H1 (cell line): ENCODE measurements at regions not wholly inside any gene's neighbourhood (a gene's known extent, or its start where the extent isn't known, plus 50 kb on each side); places are given as distances from the start of the nearest gene placed in this dataset.

Experiments
- CTCF ChIA-PET: fragments of 300-600 bp; sonication (Branson Sonifier 250); formaldehyde crosslinking; loops from one replicate; lab custom pipeline; 2021; ENCODE audit not compliant: partially characterized antibody; lab: Charles Lee
- POLR2A ChIA-PET: fragments of 300-600 bp; sonication (Branson Sonifier 250); formaldehyde crosslinking; loops from one replicate; lab custom pipeline; 2021; ENCODE audit warnings: inconsistent platforms; ENCODE audit not compliant: partially characterized antibody; lab: Charles Lee
- DNase-seq, 2 experiments: peaks; one replicate each; pipeline versions ENCODE4 v3.0.0 to v3.0.0-alpha.2; 2010 to 2022; ENCODE audit warnings: low spot score in 2 of 2, low read depth in 1 of 2, mixed read lengths in 1 of 2
- FAIRE-seq: peaks from 2 replicates; lab custom pipeline; 2011; peaks lifted over from hg19 to GRCh38; lab: Jason Lieb, UNC
- H2AFZ ChIP-seq: 2 replicates; pipeline ENCODE4 v1.8.1; 2012; ENCODE audit warnings: low read length, inconsistent platforms
- H2AK5ac ChIP-seq: 2 replicates; pipeline ENCODE4 v1.6.1; 2013; ENCODE audit warnings: low read depth, low read length
- H2BK120ac ChIP-seq: replicated peaks from 2 replicates; pipeline ENCODE3; 2013; ENCODE audit warnings: low read depth, low read length, inconsistent platforms
- H2BK12ac ChIP-seq: 2 replicates; pipeline ENCODE4 v1.6.1; 2013; ENCODE audit warnings: low read depth, low read length
- H2BK15ac ChIP-seq: 2 replicates; pipeline ENCODE4 v1.6.1; 2013; ENCODE audit warnings: low read length
- H2BK20ac ChIP-seq: 2 replicates; pipeline ENCODE4 v1.6.1; 2013; ENCODE audit warnings: low read length
- H2BK5ac ChIP-seq: 2 replicates; pipeline ENCODE4 v1.6.1; 2013; ENCODE audit warnings: low read depth, low read length
- H3K14ac ChIP-seq: 2 replicates; pipeline ENCODE4 v1.6.1; 2013; ENCODE audit warnings: inconsistent platforms; ENCODE audit not compliant: insufficient read length
- H3K18ac ChIP-seq: 2 replicates; pipeline ENCODE4 v1.6.1; 2013; ENCODE audit warnings: low read length; ENCODE audit errors: extremely low read depth
- H3K23ac ChIP-seq: 2 replicates; pipeline ENCODE4 v1.6.1; 2013; ENCODE audit warnings: inconsistent platforms; ENCODE audit not compliant: insufficient read length
- H3K23me2 ChIP-seq: 2 replicates; pipeline ENCODE4 v1.6.1; 2013; ENCODE audit warnings: low read depth, low read length
- H3K27ac ChIP-seq: 2 replicates; pipeline ENCODE4 v1.6.1; 2011; ENCODE audit warnings: low read depth, low read length, inconsistent platforms
- H3K27me3 ChIP-seq, 4 experiments: replicated peaks in 1 of 4; 1 replicate in 1 of 4; 2 replicates in 3 of 4; pipeline versions ENCODE4 v1.6.1 to v1.8.1; 2011 to 2013; ENCODE audit warnings: low read length in 3 of 4, mild to moderate bottlenecking in 3 of 4, inconsistent platforms in 2 of 4, mixed read lengths in 2 of 4, moderate library complexity in 1 of 4; ENCODE audit not compliant: control insufficient read depth in 3 of 4, insufficient read depth in 3 of 4; ENCODE audit errors: extremely low read depth in 1 of 4
- H3K36me3 ChIP-seq, 4 experiments: 2 replicates each; pipeline versions ENCODE4 v1.6.1 to v1.8.1; 2011 to 2013; ENCODE audit warnings: mild to moderate bottlenecking in 4 of 4, low read length in 3 of 4, moderate library complexity in 2 of 4, control low read depth in 1 of 4, inconsistent platforms in 1 of 4; ENCODE audit not compliant: insufficient read depth in 4 of 4, control insufficient read depth in 2 of 4
- H3K4ac ChIP-seq: replicated peaks from 2 replicates; pipeline ENCODE3; 2013; ENCODE audit warnings: low read length, low read depth, mixed read lengths, inconsistent platforms; ENCODE audit not compliant: insufficient read length
- H3K4me1 ChIP-seq, 4 experiments: replicated peaks in 1 of 4; 1 replicate in 1 of 4; 2 replicates in 3 of 4; pipeline versions ENCODE4 v1.6.1 to v1.8.1; 2011 to 2013; ENCODE audit warnings: low read length in 3 of 4, inconsistent platforms in 2 of 4, mixed read lengths in 1 of 4; ENCODE audit not compliant: insufficient read depth in 4 of 4, control insufficient read depth in 3 of 4
- H3K4me2 ChIP-seq, 2 experiments: 2 replicates each; pipeline versions ENCODE4 v1.6.1 to v1.8.1; 2011 to 2013; ENCODE audit warnings: low read depth in 2 of 2, low read length in 2 of 2, control low read depth in 1 of 2, inconsistent platforms in 1 of 2, mild to moderate bottlenecking in 1 of 2; ENCODE audit not compliant: insufficient read depth in 1 of 2
- H3K4me3 ChIP-seq, 4 experiments: fragments of 200-600, 300-600 bp in 1 of 4; sonication (generic), shearing (Covaris generic), sonication (Bioruptor Twin) in 1 of 4; 2 replicates each; pipeline versions ENCODE4 v1.5.1 to v1.8.1; 2011 to 2016; ENCODE audit warnings: low read length in 4 of 4, low read depth in 3 of 4, control low read depth in 2 of 4, inconsistent platforms in 2 of 4, mild to moderate bottlenecking in 2 of 4, mixed read lengths in 1 of 4, moderate library complexity in 1 of 4; ENCODE audit not compliant: insufficient read depth in 2 of 4; ENCODE audit errors: extremely low read depth in 1 of 4
- H3K56ac ChIP-seq: replicated peaks from 2 replicates; pipeline ENCODE3; 2013; ENCODE audit warnings: low read depth, mild to moderate bottlenecking, mixed read lengths, low read length, inconsistent platforms; ENCODE audit not compliant: insufficient read length
- H3K79me1 ChIP-seq: 2 replicates; pipeline ENCODE4 v1.6.1; 2013; ENCODE audit warnings: low read depth, low read length, control low read depth
- H3K79me2 ChIP-seq, 2 experiments: 2 replicates each; pipeline versions ENCODE4 v1.6.1 to v1.8.1; 2012 to 2013; ENCODE audit warnings: low read length in 2 of 2, mild to moderate bottlenecking in 2 of 2, inconsistent platforms in 1 of 2; ENCODE audit not compliant: insufficient read depth in 2 of 2, control insufficient read depth in 1 of 2
- H3K9ac ChIP-seq, 4 experiments: replicated peaks in 1 of 4; 1 replicate in 1 of 4; 2 replicates in 3 of 4; pipeline versions ENCODE4 v1.6.1 to v1.8.1; 2011 to 2013; ENCODE audit warnings: low read depth in 3 of 4, low read length in 3 of 4, control low read depth in 2 of 4, mild to moderate bottlenecking in 2 of 4, moderate library complexity in 2 of 4, inconsistent platforms in 1 of 4; ENCODE audit errors: extremely low read depth in 1 of 4
- H3K9me3 ChIP-seq, 2 experiments: 2 replicates each; pipeline versions ENCODE4 v1.6.1 to v1.8.1; 2012 to 2013; ENCODE audit warnings: mild to moderate bottlenecking in 2 of 2, moderate library complexity in 2 of 2, control low read depth in 1 of 2, inconsistent platforms in 1 of 2, low read depth in 1 of 2, low read length in 1 of 2, mixed read lengths in 1 of 2; ENCODE audit not compliant: insufficient read depth in 2 of 2
- H4K20me1 ChIP-seq, 2 experiments: replicated peaks in 1 of 2; 2 replicates each; pipeline versions ENCODE3 to v1.8.1; 2011 to 2013; ENCODE audit warnings: inconsistent platforms in 2 of 2, low read length in 2 of 2, mild to moderate bottlenecking in 1 of 2; ENCODE audit not compliant: insufficient read depth in 2 of 2, control insufficient read depth in 1 of 2
- H4K5ac ChIP-seq: 2 replicates; pipeline ENCODE4 v1.6.1; 2013; ENCODE audit warnings: low read length, low read depth, mixed read lengths, inconsistent platforms; ENCODE audit not compliant: insufficient read length
- H4K8ac ChIP-seq: 2 replicates; pipeline ENCODE4 v1.8.0; 2013; ENCODE audit warnings: mild to moderate bottlenecking, moderate library complexity, low read length, inconsistent platforms; ENCODE audit not compliant: insufficient read depth; ENCODE audit errors: extremely low read depth
- H4K91ac ChIP-seq: replicated peaks from 2 replicates; pipeline ENCODE3; 2013; ENCODE audit warnings: low read length, mixed read lengths, inconsistent platforms; ENCODE audit not compliant: insufficient read length
- BACH1 ChIP-seq: IDR thresholded peaks from 2 replicates; pipeline ENCODE4 v1.6.1; 2012; ENCODE audit warnings: low read length, improper control_type of control experiment
- FOSL1 ChIP-seq: IDR thresholded peaks from 2 replicates; pipeline ENCODE4 v1.6.1; 2011; ENCODE audit warnings: mild to moderate bottlenecking, low read depth, low read length, moderate library complexity; ENCODE audit not compliant: insufficient read depth
- HDAC6 ChIP-seq: IDR thresholded peaks from one replicate; pipeline ENCODE4 v1.7.1; 2012; ENCODE audit warnings: low read depth, mild to moderate bottlenecking, inconsistent platforms, low read length, moderate library complexity
- KDM1A ChIP-seq: fragments of 200-600, 300-600 bp; sonication (generic); IDR thresholded peaks from 2 replicates; pipeline ENCODE4 v1.7.1; 2016; ENCODE audit warnings: mild to moderate bottlenecking, low read length, borderline replicate concordance
- MAFK ChIP-seq: IDR thresholded peaks from 2 replicates; pipeline ENCODE4 v1.6.1; 2012; ENCODE audit warnings: low read depth, mild to moderate bottlenecking, improper control_type of control experiment, low read length
- RAD21 ChIP-seq, 2 experiments: IDR thresholded peaks in 1 of 2; conservative IDR thresholded peaks in 1 of 2; 2 replicates each; pipeline ENCODE4 v1.6.1; 2011; ENCODE audit warnings: low read depth in 2 of 2, low read length in 2 of 2, improper control_type of control experiment in 1 of 2, inconsistent platforms in 1 of 2, mild to moderate bottlenecking in 1 of 2, moderate library complexity in 1 of 2
- RFX5 ChIP-seq: IDR thresholded peaks from 2 replicates; pipeline ENCODE4 v1.6.1; 2011; ENCODE audit warnings: low read depth, low read length, improper control_type of control experiment, borderline replicate concordance
- SIRT6 ChIP-seq: IDR thresholded peaks from one replicate; pipeline ENCODE4 v1.7.1; 2012; ENCODE audit warnings: low read length, inconsistent platforms
- WGBS, 2 experiments: shearing (Covaris generic) in 1 of 2; methylation state at CpG; one replicate each; pipeline versions ENCODE4 v1.1.6 to v1.1.7; 2013 to 2015; ENCODE audit warnings: low lambda C conversion rate in 2 of 2, mixed read lengths in 2 of 2, inconsistent platforms in 1 of 2, low coverage in 1 of 2, missing lambda C conversion rate in 1 of 2; ENCODE audit not compliant: insufficient replicate concordance in 2 of 2, insufficient coverage in 1 of 2, insufficient read length in 1 of 2; ENCODE audit errors: extremely low coverage in 1 of 2, missing lambda C conversion rate in 1 of 2; 5-methylcytosine and 5-hydroxymethylcytosine counted together

- FAIRE-seq, result no peak
- no peak overlapping the region for H3K4me3 ChIP-seq
- H3K79me2 ChIP-seq, result no peaks in the 10 kb centered on the region
- no peak overlapping the region for H3K14ac ChIP-seq
- 0 out of 7 replicates have a peak, but pooled peaks cover 0 to 3% (median 0%) of the 10 kb centered on the region in 4 experiments for H3K4me1 ChIP-seq
- H4K20me1 ChIP-seq, result no peaks in the 10 kb centered on the region
- no peak overlapping the region for H3K18ac ChIP-seq
- H3K23ac ChIP-seq, result no peak overlapping the region
- H3K79me1 ChIP-seq, result no peaks in the 10 kb centered on the region
- no peaks in the 10 kb centered on the region for H3K23me2 ChIP-seq
- CTCF ChIA-PET, result interaction anchor here (0.6 to 2.9 kb wide), 2 partner anchors 10 to 77 kb away, joined by 5 to 10 read pairs; no protein-coding TSS in a partner anchor
- WGBS, 2 experiments, result 79% methylated on average over 3 of the region's 3 CpGs; no CpG with 5 or more reads in 1 of the 2 experiments
- H2BK120ac ChIP-seq, result no peak overlapping the region
- POLR2A ChIA-PET, result no interaction called here
- H2AK5ac ChIP-seq, result no peak overlapping the region
- no peak overlapping the region for H4K91ac ChIP-seq
- H3K4me2 ChIP-seq, result no peak overlapping the region
- no peaks in the 10 kb centered on the region for H3K36me3 ChIP-seq
- no peak overlapping the region for H3K27ac ChIP-seq
- no peak overlapping the region for H3K4ac ChIP-seq
- no peak overlapping the region for H2BK5ac ChIP-seq
- no peak overlapping the region for H3K9ac ChIP-seq
- no peak overlapping the region for H2BK12ac ChIP-seq
- no peaks in the 10 kb centered on the region for H3K27me3 ChIP-seq
- no peak overlapping the region for H2BK15ac ChIP-seq
- no peak for TF ChIP-seq HDAC6
- TF ChIP-seq KDM1A, result no peak
- no peak for TF ChIP-seq RFX5
- TF ChIP-seq RAD21 (IDR thresholded peaks at IDR 0.05 in 1 of 2, conservative IDR thresholded peaks at IDR 0.05 in 1 of 2; ENCODE audit: low read depth in 2 of 2, low read length in 2 of 2), result no peak
- no peak for TF ChIP-seq SIRT6
- TF ChIP-seq FOSL1, result no peak
- no peak for TF ChIP-seq MAFK
- no peak for TF ChIP-seq BACH1
- H4K5ac ChIP-seq, result no peak overlapping the region
- H3K56ac ChIP-seq, result no peak overlapping the region
- DNase-seq, result no peak
- H4K8ac ChIP-seq, result no peak overlapping the region
- H2BK20ac ChIP-seq, result no peak overlapping the region
- no peaks in the 10 kb centered on the region for H3K9me3 ChIP-seq
- H2AFZ ChIP-seq, result no peak overlapping the region
Observed at GRCh38 chr4:181662383-181662782, 580.8 kb upstream of the TENM3 start.
